ENCODE measurements at regions not wholly inside any gene's neighbourhood (a gene's known extent, or its start where the extent isn't known, plus 50 kb on each side); places are given as distances from the start of the nearest gene placed in this dataset.

- TF ChIP-seq TAF1 (IDR thresholded peaks at IDR 0.05; ENCODE audit: borderline replicate concordance, low read depth, low read length) (no peak), POLR2A (IDR thresholded peaks at IDR 0.05; ENCODE audit: low read depth, low read length) (no peak), POLR2AphosphoS5 (IDR thresholded peaks at IDR 0.05; ENCODE audit: low read depth, low read length) (no peak)
- DNase-seq (ENCODE audit: insufficient read length) (no peak), FAIRE-seq (no peak)
These were observed 88.7 kb upstream of the TEX51 start for GRCh38 chr2:126810001-126810400.

DNA sequence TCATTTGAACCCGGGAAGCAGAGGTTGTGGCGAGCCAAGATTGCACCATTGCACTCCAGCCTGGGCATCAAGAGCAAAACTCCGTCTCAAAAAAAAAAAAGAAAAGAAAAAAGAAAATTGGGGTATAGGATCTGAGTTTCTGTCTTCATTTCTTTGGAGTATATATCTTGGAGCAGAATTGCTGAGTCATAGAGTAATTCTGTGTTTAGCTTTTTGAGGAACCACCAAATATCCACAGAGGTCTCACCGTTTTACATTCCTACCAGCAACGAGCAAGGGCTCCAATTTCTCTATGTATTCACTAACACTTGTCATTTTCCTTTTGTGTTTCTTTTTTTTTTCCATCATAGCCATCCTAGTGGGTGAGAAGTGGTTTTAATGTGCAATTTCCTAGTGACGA is 87.6 kb upstream of the TEX51 start:
- no peak for DNase-seq (ENCODE audit: insufficient read length)
- no peak for TF ChIP-seq POLR2AphosphoS5 (IDR thresholded peaks at IDR 0.05; ENCODE audit: low read depth, low read length)
- no peak for TF ChIP-seq POLR2A (IDR thresholded peaks at IDR 0.05; ENCODE audit: low read depth, low read length)
- no peak for TF ChIP-seq TAF1 (IDR thresholded peaks at IDR 0.05; ENCODE audit: borderline replicate concordance, low read depth, low read length)

GRCh38 chr2:126817172-126817571 is 81.5 kb upstream of the TEX51 start:
- FAIRE-seq (no peak), DNase-seq (ENCODE audit: insufficient read length) (no peak)
- TF ChIP-seq POLR2AphosphoS5 (IDR thresholded peaks at IDR 0.05; ENCODE audit: low read depth, low read length): no peak
- no peak for TF ChIP-seq POLR2A (IDR thresholded peaks at IDR 0.05; ENCODE audit: low read depth, low read length)
- TF ChIP-seq TAF1 (IDR thresholded peaks at IDR 0.05; ENCODE audit: borderline replicate concordance, low read depth, low read length): no peak

More for the DNA sequence above, 87.6 kb upstream of the TEX51 start:
- no peak for FAIRE-seq

DNA sequence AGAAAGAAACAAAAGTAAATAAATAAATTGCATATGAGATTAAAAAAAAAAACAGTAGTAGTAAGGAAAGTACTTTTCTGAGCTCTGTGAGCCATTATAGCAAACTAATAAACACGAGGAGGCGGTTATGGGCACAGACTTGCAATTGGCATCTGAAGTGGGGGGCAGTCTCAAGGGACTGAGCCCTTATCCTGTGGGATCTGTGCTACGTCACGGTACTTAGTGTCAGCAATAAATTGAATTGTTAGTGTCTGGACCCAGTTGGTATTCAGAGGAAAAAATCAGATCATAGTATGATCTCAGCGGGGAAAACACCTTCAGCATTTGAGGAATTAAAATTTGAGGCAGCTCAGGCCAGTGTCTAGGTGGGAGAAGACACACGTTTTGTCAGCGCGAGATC is 76.6 kb upstream of the TEX51 start:
- TF ChIP-seq POLR2A (IDR thresholded peaks at IDR 0.05; ENCODE audit: low read depth, low read length) (no peak), POLR2AphosphoS5 (IDR thresholded peaks at IDR 0.05; ENCODE audit: low read depth, low read length) (no peak), TAF1 (IDR thresholded peaks at IDR 0.05; ENCODE audit: borderline replicate concordance, low read depth, low read length) (no peak)
- no peak for FAIRE-seq
- DNase-seq (ENCODE audit: insufficient read length): no peak

DNA sequence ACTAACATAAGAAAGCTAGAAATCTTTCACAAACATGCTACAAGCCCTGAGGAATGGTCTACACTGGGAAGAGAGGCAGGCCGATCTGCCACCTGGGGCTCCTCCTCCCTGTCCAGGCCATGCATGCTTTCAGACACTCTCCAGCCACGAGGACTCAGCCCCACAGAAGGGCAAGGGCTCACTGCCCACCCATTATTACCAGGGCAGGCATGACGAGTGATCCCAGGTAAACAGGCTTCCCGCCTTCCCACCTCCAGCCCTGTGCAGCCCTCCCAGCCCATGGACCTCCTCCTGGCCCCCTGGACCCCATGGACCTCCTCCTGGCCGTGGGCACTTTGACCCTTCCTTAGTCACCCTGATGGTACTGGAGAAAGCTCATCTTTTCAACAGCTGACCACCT is 75.8 kb upstream of the TEX51 start:
- DNase-seq (ENCODE audit: insufficient read length): no peak
- TF ChIP-seq POLR2A (IDR thresholded peaks at IDR 0.05; ENCODE audit: low read depth, low read length) (no peak), TAF1 (IDR thresholded peaks at IDR 0.05; ENCODE audit: borderline replicate concordance, low read depth, low read length) (no peak), POLR2AphosphoS5 (IDR thresholded peaks at IDR 0.05; ENCODE audit: low read depth, low read length) (no peak)
- FAIRE-seq: no peak

DNA sequence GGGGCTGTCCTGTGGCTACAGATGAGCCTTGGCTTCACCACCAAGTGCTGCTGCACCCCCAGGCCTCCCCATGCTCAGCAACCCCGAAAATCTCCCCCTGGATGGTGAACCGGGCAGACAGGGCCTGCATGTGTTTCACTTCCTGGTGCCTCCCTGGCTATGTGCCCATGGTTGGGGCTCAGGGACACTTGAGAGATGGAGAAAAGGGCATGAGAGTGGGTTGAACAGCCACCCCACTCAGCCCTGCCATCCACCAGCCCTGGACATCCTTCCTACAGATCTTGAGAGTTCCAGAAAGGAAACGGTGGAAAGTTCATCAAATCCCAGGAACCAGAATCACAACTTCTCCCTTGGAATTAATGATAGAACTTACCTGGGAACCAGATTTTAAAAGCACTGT is 74.7 kb upstream of the TEX51 start:
- FAIRE-seq (no peak), DNase-seq (ENCODE audit: insufficient read length) (no peak)
- TF ChIP-seq POLR2AphosphoS5 (IDR thresholded peaks at IDR 0.05; ENCODE audit: low read depth, low read length) (no peak), TAF1 (IDR thresholded peaks at IDR 0.05; ENCODE audit: borderline replicate concordance, low read depth, low read length) (no peak), POLR2A (IDR thresholded peaks at IDR 0.05; ENCODE audit: low read depth, low read length) (no peak)

DNA sequence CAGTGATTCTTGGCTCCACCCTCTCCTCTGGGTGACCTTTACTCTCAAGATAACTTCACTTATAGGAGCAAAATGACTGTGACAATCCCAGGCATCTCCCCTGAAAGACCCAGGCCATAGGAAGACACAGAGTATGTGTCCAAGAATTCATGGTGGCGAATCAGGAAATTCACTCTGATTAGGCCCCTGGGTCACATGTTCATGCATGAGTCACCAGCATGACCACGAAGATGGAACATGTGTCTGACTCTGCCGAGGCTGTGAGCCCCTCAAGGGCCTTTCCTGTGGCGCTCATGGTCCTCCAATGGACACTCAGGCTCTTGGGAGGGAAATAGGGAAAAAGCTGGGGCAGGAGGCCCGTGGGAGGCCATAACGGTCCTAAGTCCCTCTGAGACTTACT is 74.0 kb upstream of the TEX51 start:
- DNase-seq (ENCODE audit: insufficient read length) (no peak), FAIRE-seq (no peak)
- no peak for TF ChIP-seq POLR2A (IDR thresholded peaks at IDR 0.05; ENCODE audit: low read depth, low read length)
- no peak for TF ChIP-seq POLR2AphosphoS5 (IDR thresholded peaks at IDR 0.05; ENCODE audit: low read depth, low read length)
- TF ChIP-seq TAF1 (IDR thresholded peaks at IDR 0.05; ENCODE audit: borderline replicate concordance, low read depth, low read length): no peak

DNA sequence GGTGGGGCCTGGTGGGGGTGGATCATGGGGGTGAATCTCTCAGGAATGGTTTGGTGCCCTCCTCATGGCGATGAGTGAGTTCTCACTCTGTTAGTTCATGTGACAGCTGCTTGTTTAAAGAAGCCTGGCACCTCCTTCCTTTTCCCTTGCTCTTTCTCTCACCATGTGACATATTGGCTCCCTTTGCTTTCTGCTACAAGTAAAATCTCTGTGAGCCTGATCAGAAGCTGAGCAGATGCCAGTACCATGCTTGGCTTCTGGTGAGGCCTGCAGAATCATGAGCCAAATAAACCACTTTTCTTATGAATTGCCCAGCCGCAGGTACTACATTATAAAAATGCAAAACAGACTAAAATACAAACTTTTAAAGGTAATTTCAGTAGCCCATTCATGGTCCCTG is 73.4 kb upstream of the TEX51 start:
- TF ChIP-seq POLR2A (IDR thresholded peaks at IDR 0.05; ENCODE audit: low read depth, low read length) (no peak), TAF1 (IDR thresholded peaks at IDR 0.05; ENCODE audit: borderline replicate concordance, low read depth, low read length) (no peak), POLR2AphosphoS5 (IDR thresholded peaks at IDR 0.05; ENCODE audit: low read depth, low read length) (no peak)
- no peak for FAIRE-seq
- no peak for DNase-seq (ENCODE audit: insufficient read length)

DNA sequence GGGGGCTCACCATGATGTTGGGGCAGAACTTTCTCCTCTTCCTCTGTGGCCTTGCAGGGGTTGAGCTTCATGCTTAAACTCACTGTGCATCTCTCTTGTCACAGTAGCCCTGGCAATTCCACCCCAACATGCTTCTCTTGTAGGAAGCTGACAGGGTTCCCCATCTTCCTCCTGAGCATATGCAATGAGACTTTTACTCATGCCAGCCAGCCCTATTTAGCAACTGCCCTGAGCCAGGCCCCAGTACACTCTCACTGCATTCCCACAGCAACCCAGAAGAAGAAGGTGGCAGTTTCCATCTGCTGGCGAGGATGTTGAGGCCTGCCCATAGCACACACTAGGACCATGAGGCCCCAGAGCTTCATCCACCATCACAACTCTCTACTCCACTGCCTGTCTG is 72.2 kb upstream of the TEX51 start:
- FAIRE-seq (no peak), DNase-seq (ENCODE audit: insufficient read length) (no peak)
- TF ChIP-seq TAF1 (IDR thresholded peaks at IDR 0.05; ENCODE audit: borderline replicate concordance, low read depth, low read length): no peak
- no peak for TF ChIP-seq POLR2A (IDR thresholded peaks at IDR 0.05; ENCODE audit: low read depth, low read length)

GRCh38 chr2:126827371-126827770 is 71.3 kb upstream of the TEX51 start:
- no peak for FAIRE-seq
- DNase-seq (ENCODE audit: insufficient read length): no peak
- TF ChIP-seq POLR2A (IDR thresholded peaks at IDR 0.05; ENCODE audit: low read depth, low read length): no peak
- TF ChIP-seq POLR2AphosphoS5 (IDR thresholded peaks at IDR 0.05; ENCODE audit: low read depth, low read length): no peak
- TF ChIP-seq TAF1 (IDR thresholded peaks at IDR 0.05; ENCODE audit: borderline replicate concordance, low read depth, low read length): no peak

DNA sequence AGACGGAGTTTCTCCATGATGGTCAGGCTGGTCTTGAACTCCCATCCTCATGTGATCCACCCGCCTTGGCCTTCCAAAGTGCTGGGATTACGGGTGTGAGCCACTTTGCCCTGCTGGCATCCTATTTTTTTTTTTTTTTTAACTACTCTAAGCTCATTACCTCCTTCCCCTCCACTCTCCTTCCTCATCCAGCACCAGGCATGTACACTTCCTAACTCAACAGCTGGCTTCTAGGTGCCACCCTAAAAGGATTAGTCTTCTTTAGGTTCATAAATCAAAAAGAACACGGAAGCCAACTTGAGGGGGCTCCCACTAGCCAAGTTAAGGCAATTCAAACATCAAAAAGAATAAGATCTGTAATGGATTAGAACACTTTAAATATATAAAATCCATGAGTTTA is 70.6 kb upstream of the TEX51 start:
- FAIRE-seq (no peak), DNase-seq (ENCODE audit: insufficient read length) (no peak)
- TF ChIP-seq POLR2AphosphoS5 (IDR thresholded peaks at IDR 0.05; ENCODE audit: low read depth, low read length) (no peak), POLR2A (IDR thresholded peaks at IDR 0.05; ENCODE audit: low read depth, low read length) (no peak), TAF1 (IDR thresholded peaks at IDR 0.05; ENCODE audit: borderline replicate concordance, low read depth, low read length) (no peak)

GRCh38 chr2:126828491-126828890 is 70.2 kb upstream of the TEX51 start:
- FAIRE-seq (no peak), DNase-seq (ENCODE audit: insufficient read length) (no peak)
- no peak for TF ChIP-seq POLR2A (IDR thresholded peaks at IDR 0.05; ENCODE audit: low read depth, low read length)
- no peak for TF ChIP-seq POLR2AphosphoS5 (IDR thresholded peaks at IDR 0.05; ENCODE audit: low read depth, low read length)
- TF ChIP-seq TAF1 (IDR thresholded peaks at IDR 0.05; ENCODE audit: borderline replicate concordance, low read depth, low read length): no peak

All from GM12892 (cell line).